Breast epithelium (tissue), 3 donors: ENCODE measurements at regions not wholly inside any gene's neighbourhood (a gene's known extent, or its start where the extent isn't known, plus 50 kb on each side); places are given as distances from the start of the nearest gene placed in this dataset.

Experiments
- CTCF ChIP-seq, 3 donors: fragments of 450-650 bp; IDR thresholded peaks; one replicate each; pipeline ENCODE4 v1.5.1; 2016 to 2017; ENCODE audit warnings: antibody characterized with exemption in 3 of 3, mild to moderate bottlenecking in 3 of 3, moderate library complexity in 3 of 3
- POLR2AphosphoS5 ChIP-seq, 3 donors: sonication (generic); formaldehyde crosslinking; IDR thresholded peaks; one replicate each; pipeline ENCODE4 v1.6.1; 2017; ENCODE audit warnings: antibody characterized with exemption in 3 of 3

DNA sequence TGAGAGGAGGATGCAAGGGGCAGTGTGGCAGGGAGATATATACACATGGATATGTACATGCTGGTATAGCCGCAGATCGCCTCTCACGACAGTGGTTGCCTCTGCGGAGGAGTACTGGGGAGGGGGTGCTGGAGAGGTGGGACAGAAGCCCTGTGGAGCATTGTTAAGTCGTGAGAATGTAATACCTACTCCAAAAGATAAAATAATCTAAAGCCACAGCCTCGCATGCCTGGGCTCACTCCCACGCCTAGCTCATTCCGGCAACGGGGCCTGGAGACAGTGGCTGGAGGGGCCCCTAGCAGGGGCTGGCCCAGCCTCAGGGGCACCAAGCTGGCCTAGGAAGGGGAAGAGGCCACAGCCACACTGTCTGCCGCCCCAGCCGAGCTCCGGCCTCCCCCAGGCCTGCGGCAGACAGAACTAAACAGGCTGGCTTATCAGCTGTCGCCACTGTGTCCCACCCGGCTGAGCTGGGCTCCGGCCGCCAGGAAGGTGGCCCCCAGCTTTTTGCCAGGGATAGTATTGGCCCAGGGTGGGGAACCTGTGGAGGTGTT lies 65.1 kb upstream of the LCTL start:
- TF ChIP-seq POLR2AphosphoS5 (IDR thresholded peaks at IDR 0.05): no peak
- TF ChIP-seq CTCF (IDR thresholded peaks at IDR 0.05): no peak
